GM18868 (cell line): ENCODE measurements at regions not wholly inside any gene's neighbourhood (a gene's known extent, or its start where the extent isn't known, plus 50 kb on each side); places are given as distances from the start of the nearest gene placed in this dataset.
A peak's percentile ranks its signal among the peaks of the same experiment; 100 is the strongest.

Source experiments
- ATAC-seq: cut with Tn5 transposase; IDR thresholded peaks from one replicate; pipeline ENCODE4 v1.9.1; 2021; ENCODE audit warnings: mild to moderate bottlenecking, moderate library complexity; ENCODE audit not compliant: unreplicated experiment

DNA sequence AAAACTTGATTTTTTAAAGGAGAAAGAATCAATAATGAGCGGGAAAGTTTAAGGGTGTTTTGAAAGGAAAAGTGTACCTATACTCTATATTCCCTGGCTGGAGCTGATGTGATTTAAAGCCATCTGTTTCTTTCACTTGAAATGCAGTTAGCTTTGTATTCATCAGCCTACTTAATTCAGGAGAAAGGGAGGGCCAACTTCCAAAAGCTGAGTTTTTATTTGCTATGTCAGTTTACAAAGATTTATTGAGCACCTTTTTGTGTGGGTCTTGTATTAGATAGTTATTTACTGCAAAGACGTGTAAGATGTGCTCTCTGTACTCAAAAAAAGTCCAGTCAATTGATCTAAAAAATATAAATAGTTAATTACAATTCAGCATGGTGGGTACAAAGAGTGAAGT, 176.2 kb upstream of the GOLIM4 start:
- no peak for ATAC-seq

DNA sequence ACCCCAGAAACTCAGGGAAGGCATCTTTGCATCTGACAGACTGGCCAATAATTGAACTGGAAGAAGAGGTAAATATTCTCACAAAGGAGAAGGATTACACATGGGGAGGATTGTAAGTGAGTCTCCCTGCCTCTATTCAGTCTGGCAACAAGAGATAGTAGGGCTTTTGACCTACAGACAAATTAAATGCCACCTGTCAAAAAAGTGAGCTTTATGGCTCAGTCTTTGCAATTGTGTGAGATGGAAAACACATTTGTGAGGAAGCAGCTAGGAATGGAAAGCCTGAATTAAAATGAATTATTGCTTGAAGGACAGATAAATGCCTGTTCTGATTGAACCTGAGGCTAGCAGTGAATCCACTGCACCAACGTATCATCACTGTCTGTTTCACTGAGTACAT, 173.3 kb upstream of the GOLIM4 start:
- ATAC-seq, result no peak

DNA sequence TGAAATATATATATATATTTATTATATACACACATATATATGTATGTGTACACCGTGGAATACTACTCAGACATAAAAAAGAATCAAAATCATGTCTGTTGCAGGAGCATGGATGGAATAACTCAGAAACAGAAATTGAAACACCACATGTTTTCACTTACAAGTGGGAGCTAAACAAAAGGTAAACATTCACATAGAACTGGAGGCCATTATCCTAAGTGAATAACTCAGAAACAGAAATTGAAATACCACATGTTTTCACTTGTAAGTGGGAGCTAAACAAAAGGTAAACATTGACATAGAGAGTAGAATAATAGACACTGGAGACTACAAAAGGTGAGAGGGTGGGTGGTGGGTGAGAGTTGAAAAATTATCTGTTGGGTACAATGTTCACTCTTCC, 171.5 kb upstream of the GOLIM4 start:
- no peak for ATAC-seq

GRCh38 chr3:168266335-168266734, 170.6 kb upstream of the GOLIM4 start:
- ATAC-seq, result no peak

DNA sequence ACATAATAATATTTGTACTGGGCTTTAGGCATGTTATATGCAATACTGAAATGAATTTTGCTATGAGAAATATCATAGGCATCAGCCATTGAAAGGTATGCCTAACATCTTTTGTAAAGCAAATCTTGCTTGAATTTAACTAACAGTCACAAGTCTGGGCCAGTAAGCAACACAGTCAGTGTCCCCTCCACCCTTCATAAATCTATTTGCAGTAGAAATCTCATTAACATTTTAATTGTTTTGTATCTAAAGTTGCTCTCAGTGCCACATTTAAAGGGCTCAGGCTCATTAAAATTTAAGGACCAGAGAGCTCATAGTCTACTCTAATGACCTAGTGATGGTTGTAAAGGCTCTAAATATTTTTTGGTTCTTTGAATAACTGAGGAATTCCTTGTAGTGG, 167.2 kb upstream of the GOLIM4 start:
- ATAC-seq, result no peak

GRCh38 chr3:168260859-168261258, 165.1 kb upstream of the GOLIM4 start:
- no peak for ATAC-seq

DNA sequence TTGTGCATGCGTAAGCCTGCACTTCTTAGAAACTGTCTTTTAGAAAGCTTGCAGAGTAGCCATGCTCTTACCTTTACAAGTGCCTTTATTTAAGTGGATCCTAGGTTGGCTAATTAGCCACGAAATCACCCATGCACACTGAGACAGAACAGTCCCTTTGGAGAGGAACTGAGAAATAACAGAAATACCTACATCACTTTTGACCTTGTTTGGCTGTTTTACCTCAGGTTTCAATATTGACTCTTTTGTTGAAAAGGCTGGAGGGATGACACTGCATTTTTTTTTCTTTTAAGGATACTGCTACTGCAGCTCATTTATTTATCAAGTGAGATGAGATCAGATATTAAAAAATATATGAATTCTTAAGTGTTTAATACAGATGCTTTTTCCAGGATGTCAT, 155.6 kb upstream of the GOLIM4 start:
- peak; percentile 68 for ATAC-seq

DNA sequence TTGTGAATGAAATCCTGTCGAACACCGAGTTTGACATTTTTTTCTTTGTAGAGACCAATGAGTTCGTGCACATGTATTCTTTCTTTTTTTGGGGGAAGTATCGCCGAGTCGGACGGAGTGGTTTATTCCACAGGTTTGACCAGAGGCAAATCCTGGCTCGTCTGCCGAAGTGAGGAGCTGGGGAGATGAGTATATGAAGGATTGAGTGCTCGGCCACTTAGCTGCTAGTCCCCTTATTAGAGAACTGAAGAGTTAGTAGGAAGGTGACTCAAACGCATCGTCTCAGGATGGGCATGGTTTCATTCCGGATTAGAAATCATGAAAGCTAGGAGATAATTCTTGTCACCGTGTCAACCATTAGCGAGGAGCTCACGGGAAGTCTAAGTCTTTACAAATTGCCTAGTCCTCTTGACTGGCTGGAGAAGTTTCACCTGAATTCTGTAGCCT, 154.7 kb upstream of the GOLIM4 start:
- peak; percentile 18 for ATAC-seq

- ATAC-seq, result peak; percentile 58
Measured at GRCh38 chr3:168249550-168250414, 154.1 kb upstream of the GOLIM4 start.

DNA sequence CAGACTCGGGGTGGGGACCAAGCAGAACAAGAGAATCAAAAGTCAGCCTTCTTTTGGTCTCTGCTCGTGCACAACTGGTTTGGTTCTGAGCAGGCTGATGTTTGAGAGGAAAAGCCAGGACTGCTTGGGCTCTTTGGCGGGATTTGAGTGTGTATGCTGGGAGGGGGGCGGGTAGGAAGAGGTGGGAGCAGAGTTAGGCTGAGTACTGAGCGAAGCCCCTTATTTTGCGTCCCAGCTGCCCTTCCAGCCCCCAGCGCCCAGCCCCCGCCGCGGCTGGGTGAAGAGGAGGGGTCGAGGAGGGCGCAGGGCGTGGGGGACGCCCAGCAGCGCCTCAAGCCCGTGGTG, 153.5 kb upstream of the GOLIM4 start:
- no peak for ATAC-seq

DNA sequence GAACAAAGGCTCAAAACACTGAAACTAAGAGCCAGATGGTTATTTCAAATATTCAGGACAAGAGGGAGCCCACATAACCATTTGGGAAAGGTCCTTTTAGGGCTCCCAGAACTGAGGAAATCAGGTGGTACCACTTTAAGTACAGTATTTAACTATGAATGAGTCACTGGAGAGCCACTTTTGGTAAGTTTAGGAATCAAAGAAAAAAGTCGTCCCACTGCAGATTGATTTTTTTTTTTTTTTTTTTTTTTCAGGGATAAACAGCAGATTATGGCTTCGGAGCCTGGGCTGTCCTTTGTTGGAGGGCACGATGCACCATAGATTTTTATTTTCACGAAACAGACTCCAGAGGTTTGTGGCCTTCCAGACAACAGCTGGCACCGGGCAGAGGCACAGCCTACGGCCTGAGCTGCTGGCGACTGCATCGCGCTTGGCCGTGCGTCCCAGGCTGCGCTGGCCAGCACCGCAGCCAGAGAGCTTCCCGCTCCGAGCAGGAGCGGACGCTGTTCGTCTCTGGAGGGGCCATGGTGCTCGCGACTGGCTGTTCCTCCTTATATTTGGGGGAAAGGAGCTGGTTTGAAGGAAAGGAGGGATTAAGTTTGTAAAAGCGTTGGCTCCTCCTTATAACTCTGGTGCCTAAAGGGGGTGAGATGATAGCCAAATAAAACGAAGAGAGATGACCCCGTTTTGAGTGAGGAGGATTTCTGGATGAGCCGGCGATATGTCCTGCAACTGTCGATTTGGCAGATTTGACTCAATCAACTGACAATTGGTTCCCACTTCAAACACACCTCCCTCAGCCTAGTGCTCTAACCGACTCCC, 152.9 kb upstream of the GOLIM4 start:
- peak; percentile 1 for ATAC-seq

GRCh38 chr3:168241156-168241555, 145.4 kb upstream of the GOLIM4 start:
- no peak for ATAC-seq

DNA sequence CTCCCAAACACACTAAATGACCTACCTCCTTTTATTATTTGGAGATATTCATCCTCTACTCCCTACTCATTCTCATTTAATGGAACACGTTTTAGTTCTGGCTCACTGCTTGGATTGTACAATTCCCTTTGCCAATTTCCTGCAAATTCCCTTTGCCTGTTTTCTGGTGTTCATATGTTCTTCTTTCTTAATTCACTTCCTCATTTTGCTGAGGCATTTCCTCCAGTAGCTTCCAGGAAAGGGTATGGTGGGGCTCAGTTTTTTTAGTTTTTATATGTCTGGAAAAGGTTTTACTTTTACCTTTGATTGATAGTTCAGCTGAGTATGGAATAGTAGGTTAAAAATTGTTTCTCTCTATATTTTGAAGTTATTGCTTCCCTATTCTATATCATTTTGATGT, 143.6 kb upstream of the GOLIM4 start:
- no peak for ATAC-seq

DNA sequence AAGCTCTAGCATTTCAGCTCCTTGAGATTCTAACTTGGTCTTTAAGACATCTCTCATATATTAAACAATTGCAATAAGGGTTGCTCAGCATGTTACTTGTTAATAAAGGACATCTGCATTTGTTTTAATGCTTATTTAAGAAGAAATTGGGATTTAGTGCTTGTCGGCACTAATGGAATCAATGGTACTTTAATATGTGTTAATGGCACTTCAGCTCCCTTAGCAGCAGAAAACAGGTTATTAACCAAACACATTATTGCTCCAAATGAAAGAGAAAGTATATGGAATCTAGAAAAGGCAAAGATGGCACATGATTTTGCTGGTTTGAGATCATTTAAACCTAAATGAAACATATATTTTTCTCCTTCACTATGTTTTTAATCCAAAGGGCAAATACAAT, 137.3 kb upstream of the GOLIM4 start:
- no peak for ATAC-seq

DNA sequence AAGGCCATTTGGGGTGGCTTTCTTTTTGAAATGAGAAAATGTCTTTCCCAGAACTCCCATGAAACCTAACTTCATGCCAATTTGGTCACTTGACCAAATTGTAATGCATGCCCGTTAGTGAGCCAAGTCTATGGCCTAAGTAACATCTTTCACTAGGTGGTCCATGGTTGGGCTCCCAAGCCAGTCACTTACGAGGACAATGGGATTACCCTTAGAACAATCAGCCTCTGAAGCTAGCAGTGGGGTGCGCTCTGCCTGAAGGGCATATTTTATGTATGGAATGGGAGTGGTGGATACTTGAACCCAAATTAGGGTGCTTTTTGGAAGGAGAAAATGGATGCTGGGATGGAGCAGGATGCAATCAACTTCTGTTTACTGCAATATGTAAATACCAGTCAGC, 127.4 kb upstream of the GOLIM4 start:
- ATAC-seq, result no peak

DNA sequence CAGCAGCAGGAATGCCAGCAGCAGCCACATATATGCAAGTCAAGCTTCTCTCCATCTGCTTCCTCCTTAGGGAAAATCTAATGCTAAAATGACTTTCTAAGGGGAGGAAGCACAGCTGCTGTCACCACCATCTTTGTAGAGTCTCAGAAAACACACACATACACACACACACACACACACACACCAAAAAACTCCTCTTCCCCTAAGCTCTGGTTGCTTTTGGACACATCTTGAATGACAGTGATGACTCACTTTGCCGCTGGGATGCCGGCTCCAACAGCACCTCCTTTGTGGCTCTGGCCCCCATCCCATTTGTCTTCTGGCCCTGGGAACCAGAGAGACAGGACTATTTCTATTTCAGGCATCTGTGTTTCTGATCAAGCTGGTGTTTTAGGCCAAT, 124.8 kb upstream of the GOLIM4 start:
- no peak for ATAC-seq

DNA sequence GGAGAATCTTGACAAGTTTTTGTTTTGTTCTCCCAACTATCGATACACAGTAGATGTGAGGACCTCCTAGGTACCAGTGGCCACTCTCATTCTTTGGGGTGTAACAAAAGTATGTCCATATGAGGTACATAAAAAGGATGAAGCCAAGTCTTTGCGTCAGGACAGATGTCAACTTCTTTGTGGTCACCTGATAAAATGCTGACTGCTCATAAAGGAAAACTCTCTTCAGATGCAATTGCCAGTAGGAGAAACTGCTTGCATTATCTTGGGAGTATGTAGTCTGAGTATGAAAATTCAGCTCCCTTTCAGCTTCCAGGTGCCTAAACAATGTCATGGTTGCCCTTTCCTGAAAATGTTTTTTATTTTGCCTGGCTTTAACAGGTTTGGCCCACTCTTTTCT, 123.8 kb upstream of the GOLIM4 start:
- ATAC-seq, result no peak

- ATAC-seq, result no peak
Measured at GRCh38 chr3:168218600-168218999, 122.9 kb upstream of the GOLIM4 start.

- ATAC-seq, result no peak
Measured at GRCh38 chr3:168216851-168217250, 121.1 kb upstream of the GOLIM4 start.

- peak; percentile 86 for ATAC-seq
Measured at GRCh38 chr3:168213920-168214319, 118.2 kb upstream of the GOLIM4 start.

- ATAC-seq, result no peak
Measured at GRCh38 chr3:168212664-168213285, 117.1 kb upstream of the GOLIM4 start.

- no peak for ATAC-seq
Measured at GRCh38 chr3:168205451-168205850, 109.7 kb upstream of the GOLIM4 start.
